SK-N-SH (cell line): ENCODE measurements at regions not wholly inside any gene's neighbourhood (a gene's known extent, or its start where the extent isn't known, plus 50 kb on each side); places are given as distances from the start of the nearest gene placed in this dataset.

ENCODE experiments used
- CTCF ChIP-seq: fragments of 200-600 bp; sonication (generic); IDR thresholded peaks from 2 replicates; pipeline ENCODE4 v1.6.1; 2017; ENCODE audit warnings: antibody characterized with exemption, mild to moderate bottlenecking, moderate library complexity
- JUND ChIP-seq: IDR thresholded peaks from 2 replicates; pipeline ENCODE4 v1.4.0; 2012
- POLR2AphosphoS5 ChIP-seq: IDR thresholded peaks from 2 replicates; pipeline ENCODE4 v1.6.1; 2012; ENCODE audit warnings: low read depth, low read length
- TCF12 ChIP-seq: IDR thresholded peaks from 2 replicates; pipeline ENCODE4 v1.4.0; 2012

- TF ChIP-seq POLR2AphosphoS5, result no peak
- no peak for TF ChIP-seq CTCF
- TF ChIP-seq JUND, result no peak
- TF ChIP-seq TCF12, result no peak
These were observed 59.5 kb upstream of the MDFIC start for GRCh38 chr7:114862406-114862805.
